Trophoblast cell (in vitro differentiated cells and primary cell): ENCODE measurements at regions not wholly inside any gene's neighbourhood (a gene's known extent, or its start where the extent isn't known, plus 50 kb on each side); places are given as distances from the start of the nearest gene placed in this dataset.

ENCODE experiments used
- DNase-seq, 2 donors: peaks; one replicate each; pipeline ENCODE4 v3.0.0-alpha.2; 2016
- H2AFZ ChIP-seq: 2 replicates; pipeline ENCODE4 v1.6.1; 2013; ENCODE audit warnings: low read length, moderate library complexity, mild to moderate bottlenecking; ENCODE audit not compliant: insufficient read depth, poor library complexity
- H2AK5ac ChIP-seq: 2 replicates; pipeline ENCODE4 v1.6.1; 2013; ENCODE audit warnings: mild to moderate bottlenecking, low read length
- H2BK120ac ChIP-seq: 2 replicates; pipeline ENCODE4 v1.6.1; 2013; ENCODE audit warnings: low read length, mild to moderate bottlenecking, moderate library complexity; ENCODE audit not compliant: insufficient read depth, poor library complexity
- H2BK12ac ChIP-seq: 2 replicates; pipeline ENCODE4 v1.6.1; 2013; ENCODE audit warnings: mild to moderate bottlenecking, low read length, moderate library complexity
- H2BK5ac ChIP-seq: 2 replicates; pipeline ENCODE4 v1.6.1; 2013; ENCODE audit warnings: low read length, low read depth, moderate library complexity, mild to moderate bottlenecking; ENCODE audit not compliant: poor library complexity
- H3K14ac ChIP-seq: 2 replicates; pipeline ENCODE4 v1.6.1; 2013; ENCODE audit warnings: mild to moderate bottlenecking, low read length
- H3K18ac ChIP-seq: 2 replicates; pipeline ENCODE4 v1.6.1; 2013; ENCODE audit warnings: mild to moderate bottlenecking, low read length
- H3K23ac ChIP-seq: 2 replicates; pipeline ENCODE4 v1.6.1; 2013; ENCODE audit warnings: low read length
- H3K27ac ChIP-seq: 2 replicates; pipeline ENCODE4 v1.5.1; 2013; ENCODE audit warnings: low read depth, mild to moderate bottlenecking, inconsistent platforms, low read length, moderate library complexity
- H3K27me3 ChIP-seq: 2 replicates; pipeline ENCODE4 v1.6.1; 2013; ENCODE audit warnings: inconsistent platforms, mild to moderate bottlenecking, low read length, moderate library complexity; ENCODE audit not compliant: insufficient read depth
- H3K36me3 ChIP-seq, 2 experiments: 1 replicate in 1 of 2; 2 replicates in 1 of 2; pipeline ENCODE4 v1.6.1; 2013; ENCODE audit warnings: low read length in 2 of 2, mild to moderate bottlenecking in 2 of 2, moderate library complexity in 1 of 2; ENCODE audit not compliant: insufficient read depth in 2 of 2, control insufficient read depth in 1 of 2
- H3K4ac ChIP-seq: 2 replicates; pipeline ENCODE4 v1.6.1; 2013; ENCODE audit warnings: low read depth, mild to moderate bottlenecking, low read length, moderate library complexity
- H3K4me1 ChIP-seq, 2 experiments: 1 replicate in 1 of 2; 2 replicates in 1 of 2; pipeline ENCODE4 v1.6.1; 2013; ENCODE audit warnings: low read length in 2 of 2, mild to moderate bottlenecking in 2 of 2, moderate library complexity in 1 of 2; ENCODE audit not compliant: insufficient read depth in 2 of 2, control insufficient read depth in 1 of 2
- H3K4me2 ChIP-seq: 2 replicates; pipeline ENCODE4 v1.6.1; 2013; ENCODE audit warnings: inconsistent platforms, mild to moderate bottlenecking, low read length, moderate library complexity
- H3K4me3 ChIP-seq: 2 replicates; pipeline ENCODE4 v1.5.1; 2013; ENCODE audit warnings: mild to moderate bottlenecking, low read depth, low read length, inconsistent platforms
- H3K79me1 ChIP-seq: one replicate; pipeline ENCODE4 v1.6.1; 2013; ENCODE audit warnings: low read length
- H3K79me2 ChIP-seq: 2 replicates; pipeline ENCODE4 v1.6.1; 2013; ENCODE audit warnings: low read length, mild to moderate bottlenecking; ENCODE audit not compliant: control insufficient read depth, insufficient read depth, poor library complexity
- H3K9ac ChIP-seq: 2 replicates; pipeline ENCODE4 v1.6.1; 2013; ENCODE audit warnings: mild to moderate bottlenecking, low read length
- H3K9me3 ChIP-seq: 2 replicates; pipeline ENCODE4 v1.6.1; 2013; ENCODE audit warnings: low read depth, mild to moderate bottlenecking, control low read depth, inconsistent platforms, low read length; ENCODE audit not compliant: insufficient read depth
- H4K12ac ChIP-seq: 2 replicates; pipeline ENCODE4 v1.6.1; 2013; ENCODE audit warnings: low read depth, mild to moderate bottlenecking, low read length, moderate library complexity
- H4K8ac ChIP-seq: 2 replicates; pipeline ENCODE4 v1.6.1; 2013; ENCODE audit warnings: low read depth, mild to moderate bottlenecking, low read length, moderate library complexity
- H4K91ac ChIP-seq: one replicate; pipeline ENCODE4 v1.6.1; 2013; ENCODE audit warnings: low read depth, mild to moderate bottlenecking, low read length, moderate library complexity
- WGBS: extraction: QIAGEN DNeasy Blood & Tissue Kit; methylation state at CpG from one replicate; pipeline ENCODE4 v1.1.7; 2013; ENCODE audit warnings: missing lambda C conversion rate; ENCODE audit not compliant: insufficient read length, insufficient coverage; ENCODE audit errors: extremely low coverage; 5-methylcytosine and 5-hydroxymethylcytosine counted together

GRCh38 chr5:87188391-87188790 is 79.3 kb upstream of the RASA1 start:
- no peak for DNase-seq
- Histone ChIP-seq H3K9ac (no peak overlapping the region), H4K8ac (no peak overlapping the region), H3K18ac (no peak overlapping the region), H3K79me2 (no peaks in the 10 kb centered on the region), H3K36me3 (no peaks in the 10 kb centered on the region), H3K4me1 (no peaks in the 10 kb centered on the region), H4K12ac (no peak overlapping the region), H3K27me3 (no peaks in the 10 kb centered on the region), H2BK12ac (no peak overlapping the region), H4K91ac (no peak overlapping the region), H3K23ac (no peak overlapping the region), H3K4me2 (no peak overlapping the region), H2BK120ac (no peak overlapping the region), H2BK5ac (no peak overlapping the region), H3K9me3 (no peaks in the 10 kb centered on the region), H3K27ac (no peak overlapping the region), H3K4me3 (no peak overlapping the region), H2AFZ (no peak overlapping the region), H3K79me1 (no peaks in the 10 kb centered on the region), H2AK5ac (no peak overlapping the region), H3K14ac (no peak overlapping the region), H3K4ac (no peak overlapping the region)
- WGBS = no CpG with 5 or more reads among the region's 3 CpGs

GRCh38 chr5:87190041-87190440 is 77.6 kb upstream of the RASA1 start:
- H3K4ac ChIP-seq = no peak overlapping the region
- no peaks in the 10 kb centered on the region for H3K36me3 ChIP-seq
- H3K4me2 ChIP-seq = no peak overlapping the region
- H3K9ac ChIP-seq = no peak overlapping the region
- H3K79me2 ChIP-seq = no peaks in the 10 kb centered on the region
- H3K4me3 ChIP-seq = no peak overlapping the region
- H3K27ac ChIP-seq = no peak overlapping the region
- H3K18ac ChIP-seq = no peak overlapping the region
- H2AFZ ChIP-seq = no peak overlapping the region
- H2AK5ac ChIP-seq = no peak overlapping the region
- H3K23ac ChIP-seq = no peak overlapping the region
- no peak overlapping the region for H4K91ac ChIP-seq
- no peak overlapping the region for H2BK120ac ChIP-seq
- H3K79me1 ChIP-seq = no peaks in the 10 kb centered on the region
- no peaks in the 10 kb centered on the region for H3K4me1 ChIP-seq
- DNase-seq = no peak
- no peak overlapping the region for H4K12ac ChIP-seq
- H3K14ac ChIP-seq = no peak overlapping the region
- no peak overlapping the region for H2BK5ac ChIP-seq
- no peaks in the 10 kb centered on the region for H3K27me3 ChIP-seq
- no peak overlapping the region for H4K8ac ChIP-seq
- H2BK12ac ChIP-seq = no peak overlapping the region
- no peaks in the 10 kb centered on the region for H3K9me3 ChIP-seq

- Histone ChIP-seq H3K4me3 (no peak overlapping the region), H3K18ac (no peak overlapping the region), H2BK5ac (no peak overlapping the region), H3K4me1 (no peaks in the 10 kb centered on the region), H3K79me2 (no peaks in the 10 kb centered on the region), H2AFZ (no peak overlapping the region), H3K9ac (no peak overlapping the region), H2BK12ac (no peak overlapping the region), H3K27me3 (no peaks in the 10 kb centered on the region), H4K8ac (no peak overlapping the region), H2AK5ac (no peak overlapping the region), H3K79me1 (no peaks in the 10 kb centered on the region), H3K23ac (no peak overlapping the region), H3K4ac (no peak overlapping the region), H3K4me2 (no peak overlapping the region), H2BK120ac (no peak overlapping the region), H3K27ac (no peak overlapping the region), H4K91ac (no peak overlapping the region), H3K9me3 (no peaks in the 10 kb centered on the region), H3K14ac (no peak overlapping the region), H3K36me3 (no peaks in the 10 kb centered on the region), H4K12ac (no peak overlapping the region)
- no peak for DNase-seq
Measured at GRCh38 chr5:87190687-87191086, 77.0 kb upstream of the RASA1 start.

GRCh38 chr5:87191645-87192044 is 76.0 kb upstream of the RASA1 start:
- H3K23ac ChIP-seq = no peak overlapping the region
- H3K9ac ChIP-seq = no peak overlapping the region
- H2BK12ac ChIP-seq = no peak overlapping the region
- H4K8ac ChIP-seq = no peak overlapping the region
- H3K4ac ChIP-seq = no peak overlapping the region
- no peaks in the 10 kb centered on the region for H3K79me2 ChIP-seq
- H3K4me3 ChIP-seq = no peak overlapping the region
- H3K27me3 ChIP-seq = no peaks in the 10 kb centered on the region
- no peak overlapping the region for H3K4me2 ChIP-seq
- no peak overlapping the region for H3K14ac ChIP-seq
- no peaks in the 10 kb centered on the region for H3K9me3 ChIP-seq
- no peak overlapping the region for H2AK5ac ChIP-seq
- no peak for DNase-seq
- no peak overlapping the region for H4K91ac ChIP-seq
- no peak overlapping the region for H2BK5ac ChIP-seq
- no peak overlapping the region for H4K12ac ChIP-seq
- H3K79me1 ChIP-seq = no peaks in the 10 kb centered on the region
- H3K4me1 ChIP-seq = no peaks in the 10 kb centered on the region
- no peak overlapping the region for H2AFZ ChIP-seq
- no peak overlapping the region for H2BK120ac ChIP-seq
- no peak overlapping the region for H3K18ac ChIP-seq
- H3K27ac ChIP-seq = no peak overlapping the region
- no peaks in the 10 kb centered on the region for H3K36me3 ChIP-seq

GRCh38 chr5:87195104-87195591 is 72.5 kb upstream of the RASA1 start:
- H3K36me3 ChIP-seq = no peaks in the 10 kb centered on the region
- no peaks in the 10 kb centered on the region for H3K79me2 ChIP-seq
- no peaks in the 10 kb centered on the region for H3K9me3 ChIP-seq
- no peak overlapping the region for H2AK5ac ChIP-seq
- DNase-seq = no peak
- H2AFZ ChIP-seq = no peak overlapping the region
- no CpG with 5 or more reads among the region's 4 CpGs for WGBS
- no peak overlapping the region for H3K4me3 ChIP-seq
- H3K4me2 ChIP-seq = no peak overlapping the region
- no peaks in the 10 kb centered on the region for H3K4me1 ChIP-seq
- no peak overlapping the region for H3K9ac ChIP-seq
- H4K12ac ChIP-seq = no peak overlapping the region
- H2BK12ac ChIP-seq = no peak overlapping the region
- H3K27ac ChIP-seq = no peak overlapping the region
- H3K79me1 ChIP-seq = no peaks in the 10 kb centered on the region
- H3K23ac ChIP-seq = no peak overlapping the region
- no peak overlapping the region for H2BK120ac ChIP-seq
- H3K4ac ChIP-seq = no peak overlapping the region
- H4K91ac ChIP-seq = no peak overlapping the region
- H2BK5ac ChIP-seq = no peak overlapping the region
- H3K14ac ChIP-seq = no peak overlapping the region
- no peaks in the 10 kb centered on the region for H3K27me3 ChIP-seq
- H4K8ac ChIP-seq = no peak overlapping the region
- no peak overlapping the region for H3K18ac ChIP-seq
